SU-DHL-6 (cell line): ENCODE measurements at regions not wholly inside any gene's neighbourhood (a gene's known extent, or its start where the extent isn't known, plus 50 kb on each side); places are given as distances from the start of the nearest gene placed in this dataset.

Experiments used
- H2AFZ ChIP-seq: fragments of 200-600 bp; sonication (generic); 2 replicates; pipeline ENCODE4 v1.6.1; 2014; ENCODE audit warnings: low read depth, mild to moderate bottlenecking, moderate library complexity, mixed read lengths, antibody characterized with exemption, low read length; ENCODE audit not compliant: severe bottlenecking
- H3F3A ChIP-seq: fragments of 200-600 bp; shearing (Covaris generic); 2 replicates; pipeline ENCODE4 v1.6.0; 2016; ENCODE audit warnings: antibody characterized with exemption, mild to moderate bottlenecking; ENCODE audit not compliant: insufficient read depth
- H3K27ac ChIP-seq: fragments of 200-600 bp; sonication (generic); 2 replicates; pipeline ENCODE4 v1.5.1; 2016; ENCODE audit warnings: low read depth, mild to moderate bottlenecking, low read length, moderate library complexity, mixed read lengths
- H3K27me3 ChIP-seq: fragments of 200-600 bp; sonication (generic), shearing (Covaris generic); 2 replicates; pipeline ENCODE4 v1.6.0; 2014; ENCODE audit warnings: mild to moderate bottlenecking, low read length
- H3K36me3 ChIP-seq: fragments of 200-600 bp; sonication (generic); 2 replicates; pipeline ENCODE4 v1.6.1; 2014; ENCODE audit warnings: mild to moderate bottlenecking, low read length, mixed read lengths
- H3K4me2 ChIP-seq: fragments of 300-600, 200-600 bp; shearing (Covaris generic), sonication (generic); 2 replicates; pipeline ENCODE4 v1.6.0; 2014; ENCODE audit warnings: low read length, low read depth, mild to moderate bottlenecking; ENCODE audit not compliant: poor library complexity, severe bottlenecking
- H3K4me3 ChIP-seq: fragments of 200-600 bp; sonication (generic); 2 replicates; pipeline ENCODE4 v1.5.1; 2014; ENCODE audit warnings: antibody characterized with exemption, low read length, mild to moderate bottlenecking, mixed read lengths; ENCODE audit not compliant: insufficient read depth, poor library complexity, severe bottlenecking
- H3K79me2 ChIP-seq: fragments of 200-600 bp; sonication (generic); 2 replicates; pipeline ENCODE4 v1.6.1; 2014; ENCODE audit warnings: mild to moderate bottlenecking, low read length, moderate library complexity; ENCODE audit not compliant: insufficient read depth
- H3K9ac ChIP-seq: fragments of 200-600 bp; sonication (generic); 2 replicates; pipeline ENCODE4 v1.7.0; 2014; ENCODE audit warnings: mild to moderate bottlenecking, low read length
- H3K9me2 ChIP-seq: fragments of 200-600 bp; sonication (generic); replicated peaks from 2 replicates; pipeline ENCODE4 v1.6.1; 2014; ENCODE audit warnings: low read length; ENCODE audit not compliant: insufficient read depth
- H3K9me3 ChIP-seq: fragments of 200-600 bp; sonication (generic); 2 replicates; pipeline ENCODE4 v1.6.1; 2014; ENCODE audit warnings: low read length, mixed read lengths; ENCODE audit not compliant: insufficient read depth
- H4K20me1 ChIP-seq: fragments of 200-600 bp; sonication (generic); 2 replicates; pipeline ENCODE4 v1.6.1; 2014; ENCODE audit warnings: low read depth, mild to moderate bottlenecking, antibody characterized with exemption, low read length, moderate library complexity, mixed read lengths
- CTCF ChIP-seq: fragments of 200-600 bp; sonication (generic); IDR thresholded peaks from one replicate; pipeline ENCODE4 v1.5.1; 2017; ENCODE audit warnings: antibody characterized with exemption, mild to moderate bottlenecking, low read length, moderate library complexity; ENCODE audit not compliant: insufficient read depth, poor library complexity, severe bottlenecking
- EZH2phosphoT487 ChIP-seq: fragments of 200-600 bp; sonication (generic), shearing (Covaris generic); conservative IDR thresholded peaks from 2 replicates; pipeline ENCODE4 v1.6.1; 2018; ENCODE audit warnings: mild to moderate bottlenecking, antibody characterized with exemption, low read length, moderate library complexity, mixed read lengths

DNA sequence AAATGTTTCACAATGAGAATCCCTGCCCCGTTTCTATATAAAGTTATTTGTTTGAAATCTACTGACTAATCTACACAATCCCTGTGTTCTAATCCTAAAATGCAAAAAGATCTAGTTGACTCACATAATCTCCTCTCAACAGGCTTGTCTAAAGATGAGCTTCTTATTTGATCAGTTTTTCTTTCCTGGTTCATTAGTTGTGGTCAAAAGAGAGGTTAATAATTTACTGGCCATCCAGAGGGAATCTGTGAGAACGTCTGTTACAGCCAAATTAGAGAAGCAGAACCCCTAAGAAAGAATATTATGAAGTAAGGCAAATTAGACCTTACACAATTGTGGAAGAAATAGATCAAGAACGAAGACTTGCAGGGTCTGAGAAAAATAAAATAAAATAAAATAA, 173.7 kb upstream of the ANO3 start:
- Histone ChIP-seq H3K9ac (no peak overlapping the region), H3K36me3 (no peaks in the 10 kb centered on the region), H3K4me2 (no peak overlapping the region), H3K27me3 (no peaks in the 10 kb centered on the region), H3K79me2 (no peaks in the 10 kb centered on the region), H4K20me1 (no peaks in the 10 kb centered on the region), H3K4me3 (no peak overlapping the region), H3F3A (no peaks in the 10 kb centered on the region), H2AFZ (no peak overlapping the region), H3K27ac (no peak overlapping the region), H3K9me3 (no peaks in the 10 kb centered on the region), H3K9me2 (no peaks in the 10 kb centered on the region)
- TF ChIP-seq CTCF (no peak), EZH2phosphoT487 (no peak)

GRCh38 chr11:26162291-26162690, 169.6 kb upstream of the ANO3 start:
- H3K9ac ChIP-seq, result no peak overlapping the region
- TF ChIP-seq EZH2phosphoT487 (no peak), CTCF (no peak)
- no peak overlapping the region for H3K27ac ChIP-seq
- H4K20me1 ChIP-seq, result no peaks in the 10 kb centered on the region
- H3K36me3 ChIP-seq, result no peaks in the 10 kb centered on the region
- no peak overlapping the region for H2AFZ ChIP-seq
- H3K4me2 ChIP-seq, result no peak overlapping the region
- no peaks in the 10 kb centered on the region for H3K79me2 ChIP-seq
- H3K4me3 ChIP-seq, result no peak overlapping the region
- no peaks in the 10 kb centered on the region for H3K27me3 ChIP-seq
- no peaks in the 10 kb centered on the region for H3K9me2 ChIP-seq
- H3F3A ChIP-seq, result no peaks in the 10 kb centered on the region
- H3K9me3 ChIP-seq, result no peaks in the 10 kb centered on the region

DNA sequence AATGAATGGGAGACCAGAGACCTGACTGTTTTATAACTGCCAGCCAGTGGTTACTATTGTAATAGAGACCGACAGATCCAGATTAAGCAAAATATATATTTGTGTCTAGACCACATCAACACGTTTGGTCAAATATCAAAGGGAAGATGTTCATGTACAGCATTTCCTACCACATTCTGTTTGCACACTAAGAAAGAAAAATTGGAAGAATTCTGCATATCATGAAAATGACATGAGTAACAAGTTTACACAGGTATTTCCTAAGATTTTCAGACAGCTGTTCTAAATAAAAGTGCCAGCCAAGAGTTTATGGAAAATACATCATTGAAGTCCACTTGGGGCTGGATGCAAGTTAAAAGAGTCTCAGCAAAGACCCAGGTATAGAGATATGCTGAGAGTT, 145.5 kb upstream of the ANO3 start:
- no peaks in the 10 kb centered on the region for H3K27me3 ChIP-seq
- H3K9me3 ChIP-seq, result no peaks in the 10 kb centered on the region
- H3K79me2 ChIP-seq, result no peaks in the 10 kb centered on the region
- H4K20me1 ChIP-seq, result no peaks in the 10 kb centered on the region
- H3K9ac ChIP-seq, result no peak overlapping the region
- no peak overlapping the region for H3K4me2 ChIP-seq
- H3K9me2 ChIP-seq, result no peaks in the 10 kb centered on the region
- H2AFZ ChIP-seq, result no peak overlapping the region
- H3K36me3 ChIP-seq, result no peaks in the 10 kb centered on the region
- H3K4me3 ChIP-seq, result no peak overlapping the region
- H3F3A ChIP-seq, result no peaks in the 10 kb centered on the region
- TF ChIP-seq CTCF (no peak), EZH2phosphoT487 (no peak)
- H3K27ac ChIP-seq, result no peak overlapping the region

GRCh38 chr11:26187639-26188038, 144.3 kb upstream of the ANO3 start:
- Histone ChIP-seq H3K79me2 (no peaks in the 10 kb centered on the region), H2AFZ (no peak overlapping the region), H3F3A (no peaks in the 10 kb centered on the region), H3K4me3 (no peak overlapping the region), H3K27me3 (no peaks in the 10 kb centered on the region), H3K9me3 (no peaks in the 10 kb centered on the region), H3K27ac (no peak overlapping the region), H3K9me2 (no peaks in the 10 kb centered on the region), H3K4me2 (no peak overlapping the region), H3K36me3 (no peaks in the 10 kb centered on the region), H4K20me1 (no peaks in the 10 kb centered on the region), H3K9ac (no peak overlapping the region)
- TF ChIP-seq CTCF (no peak), EZH2phosphoT487 (no peak)
